CD4-positive, alpha-beta memory T cell (primary cell): ENCODE measurements at regions not wholly inside any gene's neighbourhood (a gene's known extent, or its start where the extent isn't known, plus 50 kb on each side); places are given as distances from the start of the nearest gene placed in this dataset.

Source experiments
- CTCF ChIA-PET: fragments of 350-600 bp; sonication (Branson Sonifier 250); formaldehyde crosslinking; loops from one replicate; lab custom pipeline; 2021; ENCODE audit warnings: inconsistent platforms; ENCODE audit not compliant: partially characterized antibody; lab: Charles Lee
- POLR2A ChIA-PET: fragments of 350-600 bp; sonication (Branson Sonifier 250); formaldehyde crosslinking; loops from one replicate; lab custom pipeline; 2021; ENCODE audit not compliant: partially characterized antibody; lab: Charles Lee
- DNase-seq, 5 donors: peaks; one replicate each; pipeline versions ENCODE4 v3.0.0 to v3.0.0-alpha.2; 2020 to 2022; ENCODE audit warnings: mixed read lengths in 1 of 5
- H3K27ac ChIP-seq: one replicate; pipeline ENCODE4 v1.7.0; 2013; ENCODE audit warnings: low read depth, low read length
- H3K27me3 ChIP-seq: 2 replicates; pipeline ENCODE4 v1.7.0; 2013; ENCODE audit warnings: mild to moderate bottlenecking, low read length, moderate library complexity; ENCODE audit not compliant: insufficient read depth
- H3K36me3 ChIP-seq: 2 replicates; pipeline ENCODE4 v1.7.0; 2013; ENCODE audit warnings: mild to moderate bottlenecking, low read length, moderate library complexity; ENCODE audit not compliant: insufficient read depth
- H3K4me1 ChIP-seq: 2 replicates; pipeline ENCODE4 v1.7.0; 2013; ENCODE audit warnings: mild to moderate bottlenecking, low read length, moderate library complexity; ENCODE audit not compliant: insufficient read depth
- H3K4me3 ChIP-seq, 2 donors: one replicate each; pipeline ENCODE4 v1.7.0; 2013; ENCODE audit warnings: low read length in 2 of 2, mild to moderate bottlenecking in 1 of 2
- H3K9me3 ChIP-seq, 2 donors: one replicate each; pipeline ENCODE4 v1.7.0; 2013; ENCODE audit warnings: low read length in 2 of 2, control low read depth in 1 of 2; ENCODE audit not compliant: control insufficient read depth in 1 of 2
- H3K27ac Mint-ChIP-seq, 7 donors: one replicate each; pipeline ENCODE4 v1.8.0; 2020 to 2021; ENCODE audit warnings: mixed read lengths in 7 of 7, mild to moderate bottlenecking in 6 of 7, inconsistent platforms in 3 of 7, moderate library complexity in 3 of 7
- H3K27me3 Mint-ChIP-seq, 2 donors: one replicate each; pipeline ENCODE4 v1.8.0; 2020 to 2021; ENCODE audit warnings: mixed read lengths in 2 of 2
- H3K36me3 Mint-ChIP-seq, 2 donors: one replicate each; pipeline ENCODE4 v1.8.0; 2020 to 2021; ENCODE audit warnings: mixed read lengths in 2 of 2, inconsistent platforms in 1 of 2, mild to moderate bottlenecking in 1 of 2
- H3K4me1 Mint-ChIP-seq, 4 donors: one replicate each; pipeline ENCODE4 v1.8.0; 2020 to 2021; ENCODE audit warnings: mixed read lengths in 4 of 4, mild to moderate bottlenecking in 1 of 4
- H3K4me3 Mint-ChIP-seq, 8 donors: one replicate each; pipeline ENCODE4 v1.8.0; 2020 to 2021; ENCODE audit warnings: mixed read lengths in 8 of 8, mild to moderate bottlenecking in 7 of 8, moderate library complexity in 6 of 8, inconsistent platforms in 3 of 8
- H3K9me3 Mint-ChIP-seq, 8 donors: one replicate each; pipeline ENCODE4 v1.8.0; 2020 to 2021; ENCODE audit warnings: mixed read lengths in 8 of 8, mild to moderate bottlenecking in 5 of 8, inconsistent platforms in 3 of 8, moderate library complexity in 1 of 8
- intact Hi-C: fragments of 100-400 bp; cut with micrococcal nuclease; formaldehyde crosslinking; loops from one replicate; pipeline ENCODE4 v1.15.1; 2023

DNA sequence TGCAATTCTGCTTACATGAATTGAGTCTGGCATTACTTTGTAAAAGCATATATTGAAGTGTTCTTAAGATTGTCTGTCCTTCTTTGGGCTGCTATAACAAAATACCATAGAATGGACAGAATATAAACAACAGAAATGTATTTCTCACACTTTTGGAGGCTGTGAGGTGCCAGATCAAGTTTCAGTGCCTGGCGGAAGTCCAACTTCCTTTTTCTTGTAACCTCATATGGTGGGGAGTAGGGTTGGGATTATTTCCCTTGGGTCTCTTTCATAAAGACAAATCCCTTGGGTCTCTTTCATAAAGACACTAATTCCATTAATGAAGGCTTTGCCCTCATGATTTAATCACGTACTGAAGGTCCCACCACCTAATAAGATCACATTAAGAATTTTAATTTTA is 199.3 kb upstream of the GRID2 start:
- H3K4me1 Mint-ChIP-seq, result no peaks in the 10 kb centered on the region
- Histone ChIP-seq H3K9me3 (no peaks in the 10 kb centered on the region), H3K27ac (no peak overlapping the region), H3K4me1 (no peaks in the 10 kb centered on the region), H3K4me3 (no peak overlapping the region), H3K36me3 (no peaks in the 10 kb centered on the region), H3K27me3 (no peaks in the 10 kb centered on the region)
- H3K27ac Mint-ChIP-seq, result no peak overlapping the region
- POLR2A ChIA-PET, result no interaction called here
- H3K4me3 Mint-ChIP-seq, result no peak overlapping the region
- peaks cover 0 to 14% (median 5%) of the 10 kb centered on the region in 8 donors for H3K9me3 Mint-ChIP-seq
- no peak for DNase-seq
- CTCF ChIA-PET, result no interaction called here
- intact Hi-C loops, result no loop called here
- no peaks in the 10 kb centered on the region for H3K27me3 Mint-ChIP-seq
- H3K36me3 Mint-ChIP-seq, result no peaks in the 10 kb centered on the region

DNA sequence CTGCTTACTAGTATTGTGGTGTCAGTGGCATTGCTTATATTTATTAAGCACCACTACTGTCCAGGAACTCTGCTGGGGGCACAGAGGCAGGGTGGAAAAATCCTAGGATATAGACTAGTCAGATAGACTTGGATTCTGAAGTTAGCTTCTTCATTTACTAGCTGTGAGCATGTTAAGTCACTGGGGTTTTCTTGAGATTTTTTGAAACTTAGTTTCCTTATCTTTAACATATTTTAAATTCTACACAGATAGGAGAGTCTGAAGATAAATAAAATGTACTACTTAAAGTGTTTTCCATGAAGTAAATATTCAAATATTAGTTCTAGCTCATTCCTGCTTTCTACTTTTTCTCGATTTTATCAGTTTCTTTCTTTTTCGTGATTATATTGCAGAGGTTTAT is 196.9 kb upstream of the GRID2 start:
- no peaks in the 10 kb centered on the region for H3K4me1 ChIP-seq
- H3K27ac Mint-ChIP-seq, result no peak overlapping the region
- H3K4me3 Mint-ChIP-seq, result no peak overlapping the region
- H3K27me3 Mint-ChIP-seq, result no peaks in the 10 kb centered on the region
- no peak overlapping the region for H3K4me3 ChIP-seq
- H3K27me3 ChIP-seq, result no peaks in the 10 kb centered on the region
- H3K36me3 ChIP-seq, result no peaks in the 10 kb centered on the region
- no peaks in the 10 kb centered on the region for H3K36me3 Mint-ChIP-seq
- no peak for DNase-seq
- no peak overlapping the region for H3K27ac ChIP-seq
- H3K4me1 Mint-ChIP-seq, result no peaks in the 10 kb centered on the region
- POLR2A ChIA-PET, result no interaction called here
- H3K9me3 Mint-ChIP-seq, result peaks cover 0 to 11% (median 3%) of the 10 kb centered on the region in 8 donors
- intact Hi-C loops, result no loop called here
- no peaks in the 10 kb centered on the region for H3K9me3 ChIP-seq
- CTCF ChIA-PET, result no interaction called here

DNA sequence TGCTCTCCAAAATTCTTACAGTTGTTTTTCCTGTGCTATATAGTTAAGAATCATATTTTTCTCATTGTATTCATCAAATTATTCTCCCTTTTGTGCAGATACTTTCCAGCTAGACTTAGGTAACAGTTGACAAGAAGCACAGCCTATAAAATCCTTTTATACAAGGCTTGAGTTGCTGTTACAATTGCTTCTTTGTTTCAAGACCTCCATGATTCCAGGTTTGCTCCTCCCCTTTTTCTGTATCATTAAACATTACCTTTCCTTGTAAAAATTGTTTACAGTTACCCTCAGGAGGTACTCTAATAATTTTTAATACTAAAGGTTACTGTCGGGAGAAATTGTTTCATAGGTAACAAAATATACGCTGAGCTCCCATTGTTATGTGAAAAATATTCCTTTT is 192.3 kb upstream of the GRID2 start:
- DNase-seq, result no peak
- Histone ChIP-seq H3K36me3 (no peaks in the 10 kb centered on the region), H3K27me3 (no peaks in the 10 kb centered on the region), H3K4me3 (no peak overlapping the region), H3K9me3 (no peaks in the 10 kb centered on the region), H3K27ac (no peak overlapping the region), H3K4me1 (no peaks in the 10 kb centered on the region)
- ChIA-PET CTCF (no interaction called here), POLR2A (no interaction called here)
- intact Hi-C loops, result no loop called here
- Mint-ChIP-seq H3K36me3 (no peaks in the 10 kb centered on the region), H3K27me3 (no peaks in the 10 kb centered on the region), H3K27ac (no peak overlapping the region), H3K4me1 (no peaks in the 10 kb centered on the region), H3K4me3 (no peak overlapping the region), H3K9me3 (peaks cover 0 to 4% (median 2%) of the 10 kb centered on the region in 8 donors)

- no peaks in the 10 kb centered on the region for H3K27me3 ChIP-seq
- no peaks in the 10 kb centered on the region for H3K27me3 Mint-ChIP-seq
- POLR2A ChIA-PET, result no interaction called here
- CTCF ChIA-PET, result no interaction called here
- H3K4me1 ChIP-seq, result no peaks in the 10 kb centered on the region
- H3K36me3 ChIP-seq, result no peaks in the 10 kb centered on the region
- no peaks in the 10 kb centered on the region for H3K9me3 ChIP-seq
- no peaks in the 10 kb centered on the region for H3K4me1 Mint-ChIP-seq
- H3K4me3 Mint-ChIP-seq, result no peak overlapping the region
- no peaks in the 10 kb centered on the region for H3K36me3 Mint-ChIP-seq
- intact Hi-C loops, result no loop called here
- H3K9me3 Mint-ChIP-seq, result peaks cover 0 to 4% (median 2%) of the 10 kb centered on the region in 8 donors
- no peak overlapping the region for H3K4me3 ChIP-seq
- H3K27ac Mint-ChIP-seq, result no peak overlapping the region
- DNase-seq, result no peak
- H3K27ac ChIP-seq, result no peak overlapping the region
Observed at GRCh38 chr4:92112805-92113204, 191.0 kb upstream of the GRID2 start.

DNA sequence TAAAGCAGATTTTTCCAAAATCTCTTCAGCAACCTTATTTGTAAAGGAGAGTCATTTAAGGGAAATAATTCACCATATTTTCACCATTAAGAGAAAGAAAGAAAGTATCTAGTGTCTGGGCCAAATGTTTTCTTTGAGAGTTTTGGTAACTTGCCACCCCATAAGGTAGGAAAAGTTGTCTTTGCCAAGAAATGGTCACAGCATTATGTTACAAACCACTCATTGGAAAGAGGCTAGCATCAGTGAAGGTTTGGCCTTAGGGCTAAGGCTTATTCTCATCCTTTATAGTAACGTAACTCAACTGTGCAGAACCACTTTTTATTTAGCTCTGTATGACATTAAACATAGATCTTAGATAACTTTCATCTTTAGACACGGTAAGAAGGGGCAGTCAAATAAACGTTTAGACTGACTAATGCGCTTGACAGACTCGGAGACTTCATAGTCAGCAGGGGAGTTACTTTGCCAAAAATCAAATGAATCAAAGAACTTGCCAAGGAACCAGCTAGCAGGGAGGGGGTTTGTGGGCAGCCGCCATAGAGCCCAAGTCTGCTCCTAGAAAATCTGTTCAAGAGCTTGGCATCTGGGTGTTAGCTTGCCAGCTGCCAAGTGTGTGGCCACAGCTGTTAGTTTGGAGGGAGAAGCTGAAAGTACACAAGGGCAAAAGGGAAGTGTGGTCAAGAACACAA is 182.8 kb upstream of the GRID2 start:
- no peak overlapping the region for H3K27ac Mint-ChIP-seq
- Histone ChIP-seq H3K27ac (no peak overlapping the region), H3K4me3 (no peak overlapping the region), H3K36me3 (no peaks in the 10 kb centered on the region), H3K27me3 (no peaks in the 10 kb centered on the region), H3K9me3 (no peaks in the 10 kb centered on the region), H3K4me1 (no peaks in the 10 kb centered on the region)
- H3K4me3 Mint-ChIP-seq, result no peak overlapping the region
- no peaks in the 10 kb centered on the region for H3K4me1 Mint-ChIP-seq
- ChIA-PET CTCF (no interaction called here), POLR2A (no interaction called here)
- DNase-seq, result no peak
- intact Hi-C loops, result no loop called here
- H3K27me3 Mint-ChIP-seq, result no peaks in the 10 kb centered on the region
- peaks cover 0 to 10% (median 7%) of the 10 kb centered on the region in 8 donors for H3K9me3 Mint-ChIP-seq
- no peaks in the 10 kb centered on the region for H3K36me3 Mint-ChIP-seq

DNA sequence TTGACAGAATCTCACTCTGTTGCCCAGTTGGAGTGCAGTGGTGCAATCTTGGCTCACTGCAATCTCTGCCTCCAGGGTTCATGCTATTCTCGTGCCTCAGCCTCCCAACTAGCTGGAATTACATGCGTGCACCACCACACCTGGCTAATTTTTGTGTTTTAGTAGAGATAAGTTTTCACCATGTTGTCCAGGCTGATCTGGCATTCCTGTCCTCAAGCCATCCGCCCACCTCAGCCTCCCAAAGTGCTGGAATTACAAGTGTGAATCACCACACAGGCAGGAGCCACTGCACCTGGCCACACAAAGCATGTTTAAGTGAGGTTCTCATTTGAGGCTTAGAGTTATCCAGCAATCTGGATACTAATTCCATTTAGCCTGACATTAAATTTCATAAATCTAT is 180.9 kb upstream of the GRID2 start:
- no peaks in the 10 kb centered on the region for H3K36me3 ChIP-seq
- Mint-ChIP-seq H3K27ac (no peak overlapping the region), H3K36me3 (no peaks in the 10 kb centered on the region), H3K9me3 (peaks cover 0 to 16% (median 7%) of the 10 kb centered on the region in 8 donors), H3K4me3 (no peak overlapping the region), H3K4me1 (no peaks in the 10 kb centered on the region), H3K27me3 (no peaks in the 10 kb centered on the region)
- no peaks in the 10 kb centered on the region for H3K9me3 ChIP-seq
- DNase-seq, result no peak
- CTCF ChIA-PET, result no interaction called here
- intact Hi-C loops, result no loop called here
- H3K27me3 ChIP-seq, result no peaks in the 10 kb centered on the region
- POLR2A ChIA-PET, result no interaction called here
- H3K27ac ChIP-seq, result no peak overlapping the region
- H3K4me1 ChIP-seq, result no peaks in the 10 kb centered on the region
- H3K4me3 ChIP-seq, result no peak overlapping the region

- no peaks in the 10 kb centered on the region for H3K4me1 Mint-ChIP-seq
- H3K27ac Mint-ChIP-seq, result no peak overlapping the region
- no peaks in the 10 kb centered on the region for H3K27me3 Mint-ChIP-seq
- no peak for DNase-seq
- H3K4me3 Mint-ChIP-seq, result no peak overlapping the region
- ChIA-PET POLR2A (no interaction called here), CTCF (no interaction called here)
- H3K9me3 ChIP-seq, result peaks cover 0 to 7% of the 10 kb centered on the region in 2 donors
- H3K36me3 ChIP-seq, result no peaks in the 10 kb centered on the region
- H3K27me3 ChIP-seq, result no peaks in the 10 kb centered on the region
- H3K4me1 ChIP-seq, result no peaks in the 10 kb centered on the region
- H3K4me3 ChIP-seq, result no peak overlapping the region
- intact Hi-C loops, result no loop called here
- H3K9me3 Mint-ChIP-seq, result peaks cover 5 to 42% (median 23%) of the 10 kb centered on the region in 8 donors
- H3K27ac ChIP-seq, result no peak overlapping the region
- H3K36me3 Mint-ChIP-seq, result no peaks in the 10 kb centered on the region
Observed at GRCh38 chr4:92128676-92129075, 175.1 kb upstream of the GRID2 start.
